PC-9 (cell line): ENCODE measurements at regions not wholly inside any gene's neighbourhood (a gene's known extent, or its start where the extent isn't known, plus 50 kb on each side); places are given as distances from the start of the nearest gene placed in this dataset.

Experiments
- EZH2 ChIP-seq: fragments of 200-600 bp; sonication (generic); IDR thresholded peaks from 2 replicates; pipeline ENCODE4 v1.8.0; 2017; ENCODE audit warnings: antibody characterized with exemption, low read depth
- TF ChIP-seq, protein P1 (sequence below): fragments of 200-600 bp; sonication (generic); conservative IDR thresholded peaks from 2 replicates; pipeline ENCODE4 v1.6.1; 2017; ENCODE audit warnings: mixed run types, antibody characterized with exemption, mild to moderate bottlenecking, moderate library complexity

DNA sequence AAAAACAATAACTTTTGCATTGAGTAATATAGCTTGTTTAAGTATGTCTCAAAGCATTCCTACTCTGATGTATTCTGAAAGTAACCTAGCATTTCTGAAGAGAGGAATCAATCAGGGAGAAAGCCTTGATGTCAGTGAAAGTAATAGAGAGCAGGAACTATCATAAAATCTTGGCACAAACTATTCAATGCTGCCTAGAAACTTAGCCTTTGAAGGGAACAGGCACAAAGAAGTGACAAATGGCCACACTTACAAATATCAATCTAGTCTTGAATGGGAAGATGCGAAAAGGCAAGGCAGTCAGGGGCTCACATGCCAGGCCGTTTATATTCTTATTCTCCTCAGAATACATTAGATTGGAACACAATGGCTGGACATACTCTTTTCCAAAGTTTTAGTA lies 576.5 kb upstream of the ANO3 start:
- TF ChIP-seq, protein P1, sequence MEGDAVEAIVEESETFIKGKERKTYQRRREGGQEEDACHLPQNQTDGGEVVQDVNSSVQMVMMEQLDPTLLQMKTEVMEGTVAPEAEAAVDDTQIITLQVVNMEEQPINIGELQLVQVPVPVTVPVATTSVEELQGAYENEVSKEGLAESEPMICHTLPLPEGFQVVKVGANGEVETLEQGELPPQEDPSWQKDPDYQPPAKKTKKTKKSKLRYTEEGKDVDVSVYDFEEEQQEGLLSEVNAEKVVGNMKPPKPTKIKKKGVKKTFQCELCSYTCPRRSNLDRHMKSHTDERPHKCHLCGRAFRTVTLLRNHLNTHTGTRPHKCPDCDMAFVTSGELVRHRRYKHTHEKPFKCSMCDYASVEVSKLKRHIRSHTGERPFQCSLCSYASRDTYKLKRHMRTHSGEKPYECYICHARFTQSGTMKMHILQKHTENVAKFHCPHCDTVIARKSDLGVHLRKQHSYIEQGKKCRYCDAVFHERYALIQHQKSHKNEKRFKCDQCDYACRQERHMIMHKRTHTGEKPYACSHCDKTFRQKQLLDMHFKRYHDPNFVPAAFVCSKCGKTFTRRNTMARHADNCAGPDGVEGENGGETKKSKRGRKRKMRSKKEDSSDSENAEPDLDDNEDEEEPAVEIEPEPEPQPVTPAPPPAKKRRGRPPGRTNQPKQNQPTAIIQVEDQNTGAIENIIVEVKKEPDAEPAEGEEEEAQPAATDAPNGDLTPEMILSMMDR, result no peak
- no peak for TF ChIP-seq EZH2
